ENCODE measurements at regions not wholly inside any gene's neighbourhood (a gene's known extent, or its start where the extent isn't known, plus 50 kb on each side); places are given as distances from the start of the nearest gene placed in this dataset.
"Not testable (repeated sequence)": the region's sequence is repeated elsewhere in the genome, so short reads cannot be mapped to it uniquely, and the experiment has no call there.

- Histone ChIP-seq H3K36me3 (replicated peaks; ENCODE audit: low read depth, low read length) (no peaks in the 10 kb centered on the region), H2AFZ (ENCODE audit: low read depth, low read length) (no peak overlapping the region), H3K27me3 (ENCODE audit: low read depth, low read length) (peaks cover 35% of the 10 kb centered on the region), H3K4me2 (ENCODE audit: low read length) (no peak overlapping the region), H3K9ac (ENCODE audit: low read length) (no peak overlapping the region), H4K20me1 (ENCODE audit: insufficient read depth, low read length) (no peaks in the 10 kb centered on the region), H3K79me2 (ENCODE audit: low read length) (no peaks in the 10 kb centered on the region), H3K4me1 (ENCODE audit: low read length) (peaks cover 3% of the 10 kb centered on the region), H3K4me3 (ENCODE audit: low read length) (no peak overlapping the region), H3K27ac (ENCODE audit: low read length) (no peak overlapping the region), H3K9me3 (ENCODE audit: insufficient read depth, low read length) (no peaks in the 10 kb centered on the region)
- TF ChIP-seq CTCF (IDR thresholded peaks at IDR 0.05; ENCODE audit: low read depth, low read length) (no peak), EZH2phosphoT487 (IDR thresholded peaks at IDR 0.05; ENCODE audit: low read depth) (no peak)
These were observed 465.1 kb upstream of the RASGRP1 start for GRCh38 chr15:39029741-39030140.

- Histone ChIP-seq H3K4me3 (ENCODE audit: low read length) (no peak overlapping the region), H3K9ac (ENCODE audit: low read length) (no peak overlapping the region), H3K36me3 (replicated peaks; ENCODE audit: low read depth, low read length) (no peaks in the 10 kb centered on the region), H3K27me3 (ENCODE audit: low read depth, low read length) (peaks cover 35% of the 10 kb centered on the region), H3K4me2 (ENCODE audit: low read length) (no peak overlapping the region), H3K27ac (ENCODE audit: low read length) (no peak overlapping the region), H3K79me2 (ENCODE audit: low read length) (no peaks in the 10 kb centered on the region), H3K4me1 (ENCODE audit: low read length) (no peaks in the 10 kb centered on the region), H2AFZ (ENCODE audit: low read depth, low read length) (no peak overlapping the region), H3K9me3 (ENCODE audit: insufficient read depth, low read length) (no peaks in the 10 kb centered on the region), H4K20me1 (ENCODE audit: insufficient read depth, low read length) (no peaks in the 10 kb centered on the region)
- TF ChIP-seq EZH2phosphoT487 (IDR thresholded peaks at IDR 0.05; ENCODE audit: low read depth) (no peak), CTCF (IDR thresholded peaks at IDR 0.05; ENCODE audit: low read depth, low read length) (no peak)
These were observed 465.9 kb upstream of the RASGRP1 start for GRCh38 chr15:39030291-39031070.

GRCh38 chr15:39031596-39031995 lies 467.0 kb upstream of the RASGRP1 start:
- Histone ChIP-seq H3K4me1 (ENCODE audit: low read length) (no peaks in the 10 kb centered on the region), H3K4me2 (ENCODE audit: low read length) (no peak overlapping the region), H3K9me3 (ENCODE audit: insufficient read depth, low read length) (no peaks in the 10 kb centered on the region), H3K9ac (ENCODE audit: low read length) (no peak overlapping the region), H3K27me3 (ENCODE audit: low read depth, low read length) (peaks cover 35% of the 10 kb centered on the region), H3K79me2 (ENCODE audit: low read length) (no peaks in the 10 kb centered on the region), H3K27ac (ENCODE audit: low read length) (no peak overlapping the region), H3K36me3 (replicated peaks; ENCODE audit: low read depth, low read length) (no peaks in the 10 kb centered on the region), H2AFZ (ENCODE audit: low read depth, low read length) (no peak overlapping the region), H3K4me3 (ENCODE audit: low read length) (no peak overlapping the region), H4K20me1 (ENCODE audit: insufficient read depth, low read length) (no peaks in the 10 kb centered on the region)
- TF ChIP-seq EZH2phosphoT487 (IDR thresholded peaks at IDR 0.05; ENCODE audit: low read depth) (no peak), CTCF (IDR thresholded peaks at IDR 0.05; ENCODE audit: low read depth, low read length) (no peak)

GRCh38 chr15:39034816-39035215 lies 470.2 kb upstream of the RASGRP1 start:
- Histone ChIP-seq H3K9ac (ENCODE audit: low read length) (no peak overlapping the region), H4K20me1 (ENCODE audit: insufficient read depth, low read length) (no peaks in the 10 kb centered on the region), H3K4me1 (ENCODE audit: low read length) (no peaks in the 10 kb centered on the region), H3K4me3 (ENCODE audit: low read length) (no peak overlapping the region), H3K79me2 (ENCODE audit: low read length) (no peaks in the 10 kb centered on the region), H3K27ac (ENCODE audit: low read length) (no peak overlapping the region), H3K27me3 (ENCODE audit: low read depth, low read length) (peaks cover 34% of the 10 kb centered on the region), H3K9me3 (ENCODE audit: insufficient read depth, low read length) (no peaks in the 10 kb centered on the region), H2AFZ (ENCODE audit: low read depth, low read length) (no peak overlapping the region), H3K36me3 (replicated peaks; ENCODE audit: low read depth, low read length) (no peaks in the 10 kb centered on the region), H3K4me2 (ENCODE audit: low read length) (no peak overlapping the region)
- TF ChIP-seq CTCF (IDR thresholded peaks at IDR 0.05; ENCODE audit: low read depth, low read length): no peak

GRCh38 chr15:39037611-39038010 lies 473.0 kb upstream of the RASGRP1 start:
- not testable (repeated sequence) for H3K4me1 ChIP-seq (ENCODE audit: low read length); H3K4me2 ChIP-seq (ENCODE audit: low read length); H3K4me3 ChIP-seq (ENCODE audit: low read length); H3K79me2 ChIP-seq (ENCODE audit: low read length); H3K9me3 ChIP-seq (ENCODE audit: insufficient read depth, low read length); H3K36me3 ChIP-seq (replicated peaks; ENCODE audit: low read depth, low read length); H2AFZ ChIP-seq (ENCODE audit: low read depth, low read length); H3K27ac ChIP-seq (ENCODE audit: low read length); H3K9ac ChIP-seq (ENCODE audit: low read length); H4K20me1 ChIP-seq (ENCODE audit: insufficient read depth, low read length)
- H3K27me3 ChIP-seq (ENCODE audit: low read depth, low read length): peaks cover 17% of the 10 kb centered on the region

Data from OCI-LY3 (cell line).